Stomach (tissue), 8 donors: ENCODE measurements at regions not wholly inside any gene's neighbourhood (a gene's known extent, or its start where the extent isn't known, plus 50 kb on each side); places are given as distances from the start of the nearest gene placed in this dataset.
"Not testable (repeated sequence)": the region's sequence is repeated elsewhere in the genome, so short reads cannot be mapped to it uniquely, and the experiment has no call there.

ENCODE experiments used
- DNase-seq, 2 donors: peaks; one replicate each; pipeline versions ENCODE4 v3.0.0 to v3.0.0-alpha.2; 2013 to 2019
- H3K27ac ChIP-seq, 5 donors: fragments of 200-600 bp in 4 of 5; sonication (generic) in 4 of 5; one replicate each; pipeline ENCODE4 v1.5.1; 2013 to 2019; ENCODE audit warnings: mild to moderate bottlenecking in 1 of 5, moderate library complexity in 1 of 5
- H3K27me3 ChIP-seq, 3 donors: fragments of 200-600 bp; sonication (generic); one replicate each; pipeline ENCODE4 v1.5.1; 2017 to 2019; ENCODE audit warnings: mixed run types in 1 of 3
- H3K36me3 ChIP-seq, 4 donors: fragments of 200-600 bp; sonication (generic); 1 replicate in 3 of 4; 2 replicates in 1 of 4; pipeline ENCODE4 v1.5.1; 2016 to 2019
- H3K4me1 ChIP-seq, 4 donors: fragments of 200-600 bp; sonication (generic); one replicate each; pipeline ENCODE4 v1.5.1; 2016 to 2019
- H3K4me3 ChIP-seq, 4 donors: fragments of 200-600 bp; sonication (generic) in 3 of 4; one replicate each; pipeline ENCODE4 v1.5.1; 2016 to 2019; ENCODE audit warnings: mild to moderate bottlenecking in 1 of 4
- H3K9me3 ChIP-seq, 4 donors: fragments of 200-600 bp; sonication (generic); one replicate each; pipeline ENCODE4 v1.5.1; 2016 to 2019
- EP300 ChIP-seq: sonication (generic); formaldehyde crosslinking; IDR thresholded peaks from one replicate; pipeline ENCODE4 v1.6.1; 2017; ENCODE audit warnings: antibody characterized with exemption
- POLR2A ChIP-seq, 4 donors: fragments of 450-650 bp; IDR thresholded peaks; one replicate each; pipeline ENCODE4 v1.6.1; 2016; ENCODE audit warnings: antibody characterized with exemption in 4 of 4, control low read depth in 2 of 4, mild to moderate bottlenecking in 1 of 4, moderate library complexity in 1 of 4
- POLR2AphosphoS5 ChIP-seq, 3 donors: sonication (generic); formaldehyde crosslinking; IDR thresholded peaks; one replicate each; pipeline ENCODE4 v1.6.1; 2016; ENCODE audit warnings: antibody characterized with exemption in 3 of 3
- WGBS, 5 donors: extraction: QIAGEN DNeasy Blood & Tissue Kit in 3 of 5; methylation state at CpG; one replicate each; pipeline versions ENCODE4 v1.1.5 to v1.1.7; 2013 to 2018; 5-methylcytosine and 5-hydroxymethylcytosine counted together
- intact Hi-C: fragments of 100-400 bp; cut with DNase I; formaldehyde crosslinking; loops from one replicate; pipeline ENCODE4 v1.15.1; 2023; ENCODE audit warnings: low total_unique reads
- TF ChIP-seq, protein P1 (sequence below), 7 experiments: fragments of 450-650 bp in 4 of 7; fragments of 200-600 bp in 3 of 7; sonication (generic) in 3 of 7; IDR thresholded peaks; one replicate each; pipeline ENCODE4 v1.5.1; 2016 to 2019; ENCODE audit warnings: antibody characterized with exemption in 7 of 7, control low read depth in 2 of 7, mild to moderate bottlenecking in 1 of 7
- donor health status: healthy with polysubstance abuse.
- donor health status: Bipolar disorder and iron deficiency.
- donor health status: healthy.

GRCh38 chr18:14965553-14965952 lies 217.6 kb downstream of the ANKRD30B start:
- Histone ChIP-seq H3K9me3 (no peaks in the 10 kb centered on the region), H3K36me3 (no peaks in the 10 kb centered on the region), H3K27me3 (no peaks in the 10 kb centered on the region), H3K4me1 (no peaks in the 10 kb centered on the region), H3K27ac (no peak overlapping the region), H3K4me3 (no peak overlapping the region)
- intact Hi-C loops: no loop called here
- no peak for DNase-seq
- TF ChIP-seq POLR2AphosphoS5 (IDR thresholded peaks at IDR 0.05) (no peak), EP300 (no peak), POLR2A (IDR thresholded peaks at IDR 0.05) (no peak)
- TF ChIP-seq, protein P1, sequence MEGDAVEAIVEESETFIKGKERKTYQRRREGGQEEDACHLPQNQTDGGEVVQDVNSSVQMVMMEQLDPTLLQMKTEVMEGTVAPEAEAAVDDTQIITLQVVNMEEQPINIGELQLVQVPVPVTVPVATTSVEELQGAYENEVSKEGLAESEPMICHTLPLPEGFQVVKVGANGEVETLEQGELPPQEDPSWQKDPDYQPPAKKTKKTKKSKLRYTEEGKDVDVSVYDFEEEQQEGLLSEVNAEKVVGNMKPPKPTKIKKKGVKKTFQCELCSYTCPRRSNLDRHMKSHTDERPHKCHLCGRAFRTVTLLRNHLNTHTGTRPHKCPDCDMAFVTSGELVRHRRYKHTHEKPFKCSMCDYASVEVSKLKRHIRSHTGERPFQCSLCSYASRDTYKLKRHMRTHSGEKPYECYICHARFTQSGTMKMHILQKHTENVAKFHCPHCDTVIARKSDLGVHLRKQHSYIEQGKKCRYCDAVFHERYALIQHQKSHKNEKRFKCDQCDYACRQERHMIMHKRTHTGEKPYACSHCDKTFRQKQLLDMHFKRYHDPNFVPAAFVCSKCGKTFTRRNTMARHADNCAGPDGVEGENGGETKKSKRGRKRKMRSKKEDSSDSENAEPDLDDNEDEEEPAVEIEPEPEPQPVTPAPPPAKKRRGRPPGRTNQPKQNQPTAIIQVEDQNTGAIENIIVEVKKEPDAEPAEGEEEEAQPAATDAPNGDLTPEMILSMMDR (IDR thresholded peaks at IDR 0.05): no peak
- WGBS, 5 donors: 79 to 88% (median 85%) methylated on average over 9 to 11 of the region's 11 CpGs

- 71 to 89% (median 83%) methylated on average over 3 of the region's 3 CpGs for WGBS, 5 donors
- H3K4me3 ChIP-seq, H3K27me3 ChIP-seq, H3K36me3 ChIP-seq, H3K27ac ChIP-seq, H3K9me3 ChIP-seq, DNase-seq, intact Hi-C loops, H3K4me1 ChIP-seq: not testable (repeated sequence)
Measured at GRCh38 chr18:14967246-14967645, 219.3 kb downstream of the ANKRD30B start.

- Histone ChIP-seq H3K27ac (no peak overlapping the region), H3K4me1 (no peaks in the 10 kb centered on the region), H3K4me3 (no peak overlapping the region), H3K9me3 (no peaks in the 10 kb centered on the region), H3K36me3 (no peaks in the 10 kb centered on the region), H3K27me3 (no peaks in the 10 kb centered on the region)
- intact Hi-C loops: no loop called here
- DNase-seq: no peak
- TF ChIP-seq POLR2AphosphoS5 (IDR thresholded peaks at IDR 0.05) (no peak), EP300 (no peak), POLR2A (IDR thresholded peaks at IDR 0.05) (no peak)
- TF ChIP-seq, protein P1 (IDR thresholded peaks at IDR 0.05): no peak
- WGBS, 5 donors: 65 to 74% (median 68%) methylated on average over 9 of the region's 9 CpGs
Measured at GRCh38 chr18:14969500-14969899, 221.5 kb downstream of the ANKRD30B start.

GRCh38 chr18:14970027-14970426 lies 222.1 kb downstream of the ANKRD30B start:
- intact Hi-C loops: no loop called here
- TF ChIP-seq EP300 (no peak), POLR2AphosphoS5 (IDR thresholded peaks at IDR 0.05) (no peak), POLR2A (IDR thresholded peaks at IDR 0.05) (no peak)
- TF ChIP-seq, protein P1 (IDR thresholded peaks at IDR 0.05): no peak
- H3K4me3 ChIP-seq: no peak overlapping the region
- no peaks in the 10 kb centered on the region for H3K27me3 ChIP-seq
- H3K4me1 ChIP-seq: no peaks in the 10 kb centered on the region
- no peaks in the 10 kb centered on the region for H3K9me3 ChIP-seq
- 62 to 90% (median 72%) methylated on average over 5 of the region's 5 CpGs for WGBS, 5 donors
- DNase-seq: no peak
- H3K27ac ChIP-seq: no peak overlapping the region
- H3K36me3 ChIP-seq: no peaks in the 10 kb centered on the region

DNA sequence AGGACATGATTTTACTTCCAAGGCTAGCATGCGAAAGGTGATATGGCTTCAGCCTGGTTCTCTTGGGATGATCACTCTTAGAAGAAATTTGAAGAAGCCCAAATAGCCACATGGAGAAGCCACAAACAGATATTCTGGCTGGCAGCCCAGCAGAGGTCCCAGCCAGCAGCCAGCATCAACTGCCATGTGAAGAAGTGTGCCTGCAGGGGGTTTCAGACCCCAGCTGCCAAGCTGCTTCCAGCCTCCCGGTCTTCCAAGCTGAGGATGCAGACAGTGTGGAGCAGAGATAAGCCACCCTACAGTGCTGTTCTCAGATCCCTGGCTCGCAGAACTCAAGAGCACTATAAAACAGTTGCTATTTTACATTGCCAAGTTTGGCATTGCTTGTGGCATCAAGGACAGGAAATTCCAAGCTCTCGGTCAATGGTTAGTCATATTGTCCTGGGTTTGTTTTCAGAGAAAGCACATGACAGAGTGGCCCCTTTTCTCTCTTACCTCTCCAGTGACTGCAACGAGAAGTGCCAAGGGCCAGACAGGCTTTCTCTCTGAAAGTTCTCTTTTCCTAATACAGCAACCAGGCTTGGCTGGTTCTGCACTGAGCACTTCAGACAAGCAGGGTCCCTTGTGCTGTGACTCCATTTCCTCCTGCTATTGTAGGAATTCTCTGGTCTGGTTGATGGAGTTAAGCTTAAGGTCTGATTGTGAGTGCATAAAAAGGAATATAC lies 223.7 kb downstream of the ANKRD30B start:
- TF ChIP-seq POLR2A (IDR thresholded peaks at IDR 0.05) (no peak), POLR2AphosphoS5 (IDR thresholded peaks at IDR 0.05) (no peak), EP300 (no peak)
- TF ChIP-seq, protein P1 (IDR thresholded peaks at IDR 0.05): no peak
- Histone ChIP-seq H3K4me3 (no peak overlapping the region), H3K36me3 (no peaks in the 10 kb centered on the region), H3K27me3 (no peaks in the 10 kb centered on the region), H3K9me3 (no peaks in the 10 kb centered on the region), H3K4me1 (no peaks in the 10 kb centered on the region), H3K27ac (no peak overlapping the region)
- no peak for DNase-seq
- intact Hi-C loops: no loop called here
- WGBS, 5 donors: 71 to 82% (median 75%) methylated on average over 5 of the region's 5 CpGs

DNA sequence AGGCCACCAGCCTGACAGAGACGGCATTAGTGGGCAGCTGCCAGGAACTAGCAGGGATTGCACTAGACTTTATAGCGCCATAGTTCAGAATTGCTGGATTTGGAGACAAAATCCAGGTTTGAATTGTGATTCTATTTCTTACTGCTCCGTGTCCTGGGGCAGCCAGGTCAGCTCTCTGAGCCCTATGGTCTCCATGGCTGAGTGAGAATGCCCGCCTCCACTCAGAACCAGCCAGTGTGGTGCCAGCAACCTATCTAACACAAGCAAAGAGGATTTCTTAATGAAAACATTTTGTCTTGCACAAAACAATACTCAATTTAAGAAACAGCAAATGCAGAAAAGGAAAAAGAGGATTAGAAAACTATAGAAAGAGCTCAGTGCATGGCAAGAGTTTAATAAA lies 225.4 kb downstream of the ANKRD30B start:
- intact Hi-C loops, H3K4me1 ChIP-seq, H3K27ac ChIP-seq, H3K9me3 ChIP-seq, H3K27me3 ChIP-seq, H3K4me3 ChIP-seq, DNase-seq, H3K36me3 ChIP-seq: not testable (repeated sequence)
- WGBS, 5 donors: 68 to 86% (median 76%) methylated on average over 4 of the region's 4 CpGs
